ENCODE measurements at regions not wholly inside any gene's neighbourhood (a gene's known extent, or its start where the extent isn't known, plus 50 kb on each side); places are given as distances from the start of the nearest gene placed in this dataset.

- TF ChIP-seq CTCF (conservative IDR thresholded peaks at IDR 0.05; ENCODE audit: low read depth, low read length): no peak
- no peak for DNase-seq (ENCODE audit: low read depth)
- H3K4me3 ChIP-seq (ENCODE audit: low read length): no peak overlapping the region
Observed at GRCh38 chr13:74300162-74300561, 166.0 kb upstream of the KLF12 start.

- no peak overlapping the region for H3K4me3 ChIP-seq (ENCODE audit: low read length)
- no peak for TF ChIP-seq CTCF (conservative IDR thresholded peaks at IDR 0.05; ENCODE audit: low read depth, low read length)
- DNase-seq (ENCODE audit: low read depth): no peak
Observed at GRCh38 chr13:74299721-74300120, 165.5 kb upstream of the KLF12 start.

- no peak for TF ChIP-seq CTCF (conservative IDR thresholded peaks at IDR 0.05; ENCODE audit: low read depth, low read length)
- no peak for DNase-seq (ENCODE audit: low read depth)
- H3K4me3 ChIP-seq (ENCODE audit: low read length): no peak overlapping the region
Observed at GRCh38 chr13:74298923-74299322, 164.7 kb upstream of the KLF12 start.

- no peak for TF ChIP-seq CTCF (conservative IDR thresholded peaks at IDR 0.05; ENCODE audit: low read depth, low read length)
- H3K4me3 ChIP-seq (ENCODE audit: low read length): peak overlapping the region; percentile 24
- DNase-seq (ENCODE audit: low read depth): peak; percentile 87
Observed at GRCh38 chr13:74289861-74290773, 155.9 kb upstream of the KLF12 start.

GRCh38 chr13:74289107-74289506 is 154.9 kb upstream of the KLF12 start:
- no peak overlapping the region for H3K4me3 ChIP-seq (ENCODE audit: low read length)
- no peak for DNase-seq (ENCODE audit: low read depth)
- no peak for TF ChIP-seq CTCF (conservative IDR thresholded peaks at IDR 0.05; ENCODE audit: low read depth, low read length)

GRCh38 chr13:74288361-74288911 is 154.2 kb upstream of the KLF12 start:
- H3K4me3 ChIP-seq (ENCODE audit: low read length): peak overlapping the region; percentile 53
- no peak for TF ChIP-seq CTCF (conservative IDR thresholded peaks at IDR 0.05; ENCODE audit: low read depth, low read length)
- DNase-seq (ENCODE audit: low read depth): no peak

- peak overlapping the region; percentile 53 for H3K4me3 ChIP-seq (ENCODE audit: low read length)
- no peak for TF ChIP-seq CTCF (conservative IDR thresholded peaks at IDR 0.05; ENCODE audit: low read depth, low read length)
- DNase-seq (ENCODE audit: low read depth): peak; percentile 64
Observed at GRCh38 chr13:74287724-74288169, 153.5 kb upstream of the KLF12 start.

Data from retinal pigment epithelial cell (primary cell).